GM21786 (cell line): ENCODE measurements at regions not wholly inside any gene's neighbourhood (a gene's known extent, or its start where the extent isn't known, plus 50 kb on each side); places are given as distances from the start of the nearest gene placed in this dataset.

Experiments used
- ATAC-seq: cut with Tn5 transposase; IDR thresholded peaks from one replicate; pipeline ENCODE4 v1.9.1; 2021; ENCODE audit not compliant: unreplicated experiment

DNA sequence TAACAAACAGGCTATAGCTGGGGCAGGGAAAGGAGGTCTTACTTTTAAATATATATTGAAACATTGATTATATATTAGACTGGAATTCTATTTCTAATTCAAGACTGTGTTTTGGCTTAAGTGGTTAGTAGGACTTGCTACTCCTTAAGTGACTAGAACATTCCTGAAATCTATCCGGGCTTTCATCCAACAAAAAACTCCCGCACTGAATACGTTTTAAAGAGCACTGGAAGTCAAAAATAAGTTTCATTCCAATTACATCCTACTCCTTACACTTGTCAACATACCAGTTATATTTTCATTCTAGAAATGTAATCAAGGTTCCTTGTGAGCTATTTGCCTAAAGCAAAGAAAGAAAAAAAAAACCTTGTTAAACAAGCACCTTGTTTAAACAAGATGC, 204.6 kb downstream of the SP3 start:
- no peak for ATAC-seq

DNA sequence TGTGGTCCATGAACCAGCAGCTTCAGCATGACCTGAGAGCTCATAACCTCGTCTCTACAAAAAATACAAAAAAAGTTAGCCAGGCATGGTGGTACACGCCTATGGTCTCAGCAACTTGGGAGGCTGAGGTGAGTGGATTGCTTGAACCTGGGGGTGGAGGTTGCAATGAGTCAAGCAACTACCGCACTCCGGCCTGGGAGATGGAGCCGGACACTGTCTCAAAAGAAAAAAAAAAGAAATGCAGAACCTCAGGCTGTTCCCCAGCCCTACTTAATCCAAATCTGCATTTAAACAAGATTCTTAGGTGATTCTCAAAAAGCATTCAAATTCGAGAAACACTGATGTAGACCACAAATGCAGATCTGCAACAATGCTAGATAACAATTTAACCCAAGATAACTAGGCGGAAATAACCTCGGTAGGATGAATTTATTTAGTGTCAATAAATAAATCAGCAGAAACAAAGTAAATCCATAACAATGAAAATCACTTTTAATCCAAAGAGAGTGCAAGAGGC, 203.5 kb downstream of the SP3 start:
- no peak for ATAC-seq

DNA sequence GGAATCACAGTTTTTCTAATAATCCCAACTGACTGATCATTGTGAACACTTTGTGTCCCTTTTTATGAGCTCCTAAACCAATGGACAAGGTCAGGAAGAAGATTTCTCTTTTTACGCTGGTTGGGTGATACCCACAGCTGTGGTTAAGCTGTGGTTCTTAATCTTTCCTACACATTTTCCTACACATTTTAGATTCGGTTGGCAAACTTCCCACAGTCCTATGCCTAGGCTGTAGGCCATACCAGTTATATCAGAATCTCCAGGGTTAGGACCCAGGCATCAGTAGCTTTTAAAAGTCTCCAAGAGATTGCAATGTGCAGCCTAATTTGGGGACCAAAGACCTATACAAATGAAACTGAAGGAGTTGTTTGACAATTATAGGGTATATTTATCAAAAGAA, 203.0 kb downstream of the SP3 start:
- ATAC-seq, result no peak

DNA sequence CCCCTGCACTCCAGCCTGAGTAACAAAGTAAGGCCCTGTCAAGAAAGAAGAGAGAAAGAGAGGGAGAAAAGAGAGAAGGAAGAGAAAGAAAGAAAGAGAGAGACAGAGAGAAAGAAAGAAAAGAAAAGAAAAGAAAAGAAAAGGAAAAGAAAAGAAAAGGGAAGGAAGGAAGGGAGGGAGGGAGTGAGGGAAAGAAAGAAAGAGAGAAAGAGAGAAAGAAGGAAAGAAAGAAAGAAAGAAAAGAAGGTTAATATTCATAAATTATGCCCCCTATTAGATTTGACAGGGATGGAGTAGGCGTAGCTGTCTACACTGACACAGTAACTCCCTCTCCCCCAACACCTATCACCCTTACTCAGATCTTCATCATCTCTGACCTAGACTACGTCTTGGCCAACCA, 202.3 kb downstream of the SP3 start:
- ATAC-seq, result no peak

DNA sequence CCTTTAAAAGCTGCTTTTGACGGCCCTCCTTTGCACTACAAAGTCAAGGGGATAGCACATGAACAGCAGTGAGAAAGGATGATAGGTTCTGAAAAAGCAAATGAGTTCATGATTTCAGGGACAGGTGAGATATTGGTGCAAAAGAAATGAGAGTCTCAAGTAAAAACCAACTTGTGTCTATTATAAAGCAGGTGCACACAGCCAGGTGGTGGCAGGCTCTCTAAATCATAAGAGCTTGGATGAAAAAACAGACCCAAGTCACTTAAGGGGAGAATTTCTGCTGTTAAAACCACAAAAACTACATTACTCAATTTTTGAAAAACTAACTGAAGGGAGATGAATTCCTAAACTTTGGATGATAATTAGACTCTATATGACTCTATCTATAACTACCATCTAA, 201.5 kb downstream of the SP3 start:
- no peak for ATAC-seq

DNA sequence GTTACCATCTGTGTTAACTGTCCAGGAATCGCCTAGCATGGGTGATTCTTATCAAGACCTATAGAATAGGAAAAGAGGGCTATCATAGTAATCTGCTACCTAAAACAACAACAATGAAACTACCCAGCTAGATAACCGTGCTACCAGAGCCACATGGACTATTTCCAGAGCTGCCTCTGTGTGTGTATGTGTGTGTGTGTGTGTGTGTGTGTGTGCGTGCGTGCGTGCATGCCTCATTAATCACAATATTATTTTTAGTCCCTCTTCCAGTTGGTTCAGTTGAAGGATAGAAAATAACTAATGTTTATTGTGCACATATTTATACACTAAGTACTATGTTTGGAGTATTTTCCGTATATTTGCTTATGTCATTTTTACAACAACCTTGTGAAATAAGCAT, 201.1 kb downstream of the SP3 start:
- no peak for ATAC-seq

DNA sequence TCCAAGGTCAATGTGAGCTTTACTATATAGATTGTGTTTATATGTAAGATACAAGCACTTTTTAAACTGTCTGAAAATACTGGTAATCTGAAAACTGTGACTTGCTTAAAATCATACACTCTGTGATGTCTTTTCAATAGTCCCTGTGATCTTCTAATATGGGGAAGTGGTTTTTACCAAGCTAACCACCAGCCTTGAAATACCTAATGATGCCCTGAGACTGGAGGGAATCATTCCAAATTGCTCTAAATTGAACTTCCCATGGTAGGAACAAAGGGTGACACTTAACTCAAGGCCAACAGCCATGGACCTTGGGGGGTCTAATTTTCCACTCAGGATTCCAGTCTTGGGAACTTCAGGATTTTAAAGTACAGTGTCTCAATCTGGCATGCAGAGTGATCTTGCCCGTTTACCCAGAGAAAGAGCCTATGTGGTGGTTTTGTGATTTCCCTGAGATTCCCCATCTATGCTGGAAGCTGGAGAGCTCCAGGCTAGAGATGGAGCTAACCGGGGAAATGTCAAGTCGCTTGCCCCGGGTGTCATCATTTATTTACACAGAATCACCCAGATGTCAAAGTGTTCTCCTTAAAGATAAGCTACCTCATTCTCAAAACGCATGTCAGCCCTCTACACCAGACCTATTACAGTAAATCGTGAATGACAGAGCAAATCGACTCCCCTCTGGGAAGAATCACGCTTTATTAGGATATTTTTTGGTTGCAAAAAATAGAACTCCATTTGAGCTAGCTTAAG, 198.5 kb downstream of the SP3 start:
- no peak for ATAC-seq

DNA sequence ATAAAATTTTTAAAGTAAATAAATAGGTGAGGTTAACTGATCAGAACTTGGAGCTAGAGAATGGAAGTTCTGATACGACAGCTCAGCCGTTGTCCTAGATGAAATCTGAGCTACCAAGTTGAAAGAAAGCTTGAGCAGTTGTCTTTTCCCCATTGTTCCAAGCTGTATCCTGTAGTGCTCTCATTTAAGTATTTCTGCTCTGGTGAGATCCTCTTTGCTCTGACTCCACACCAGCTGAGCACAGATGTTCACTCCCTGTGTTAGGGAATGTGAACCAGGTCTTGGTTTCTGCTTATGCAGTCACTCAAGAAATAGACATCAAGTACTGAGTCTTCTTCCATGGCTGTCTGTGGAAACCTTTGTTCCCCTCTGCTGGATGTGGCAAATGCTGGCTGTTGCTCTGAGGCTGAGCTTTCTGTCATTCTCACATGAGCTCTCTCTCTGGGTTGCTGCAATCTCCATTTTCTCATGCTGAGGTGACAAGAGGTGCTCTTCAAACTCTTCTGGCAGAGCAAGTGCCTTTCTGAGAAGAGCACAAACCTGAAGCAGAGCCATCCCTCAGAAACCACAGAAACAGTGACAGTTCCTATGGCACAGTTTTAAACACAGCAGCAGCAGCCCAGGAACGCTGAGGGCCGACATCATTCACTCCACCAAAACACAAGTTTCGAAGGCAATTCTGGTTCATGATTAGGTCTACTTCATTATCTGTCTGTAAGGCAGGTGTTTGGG, 194.1 kb downstream of the SP3 start:
- ATAC-seq, result no peak

DNA sequence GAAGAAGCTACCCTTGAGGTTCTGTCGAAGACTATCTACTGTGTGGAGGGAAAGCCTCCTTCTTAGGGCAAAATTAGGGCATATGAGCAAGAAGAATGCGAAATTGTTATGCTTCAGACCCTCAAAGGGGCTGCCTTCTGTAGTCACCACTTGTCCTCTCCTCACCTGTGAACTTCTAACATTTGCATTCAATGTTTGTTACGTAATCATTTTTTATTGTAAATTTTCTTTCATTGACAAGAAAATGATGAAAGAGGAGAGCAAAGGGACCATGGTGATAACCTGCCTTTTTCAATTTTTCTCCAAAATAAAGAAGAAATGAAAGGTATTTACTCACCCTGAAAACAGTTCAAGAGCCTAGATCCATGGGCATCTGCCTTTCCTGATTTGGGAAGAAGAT, 193.0 kb downstream of the SP3 start:
- ATAC-seq, result no peak

DNA sequence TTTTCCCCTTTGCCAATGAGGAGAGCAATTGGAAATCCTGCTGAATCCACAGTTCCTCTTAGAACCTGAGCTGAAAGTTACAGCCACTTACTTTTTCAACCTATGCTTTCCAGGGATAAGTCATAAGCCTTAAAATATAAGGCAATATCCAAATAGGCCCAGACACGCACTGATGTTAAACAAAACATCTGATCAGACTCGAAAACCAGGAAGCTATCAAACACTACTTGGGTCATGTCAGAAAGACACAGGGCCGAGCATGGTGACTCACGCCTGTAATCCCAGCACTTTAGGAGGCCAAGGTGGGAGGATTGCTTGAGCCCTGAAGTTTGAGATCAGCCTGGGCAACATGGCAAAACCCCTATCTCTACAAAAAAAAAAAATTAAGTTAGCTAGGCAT, 192.1 kb downstream of the SP3 start:
- no peak for ATAC-seq

DNA sequence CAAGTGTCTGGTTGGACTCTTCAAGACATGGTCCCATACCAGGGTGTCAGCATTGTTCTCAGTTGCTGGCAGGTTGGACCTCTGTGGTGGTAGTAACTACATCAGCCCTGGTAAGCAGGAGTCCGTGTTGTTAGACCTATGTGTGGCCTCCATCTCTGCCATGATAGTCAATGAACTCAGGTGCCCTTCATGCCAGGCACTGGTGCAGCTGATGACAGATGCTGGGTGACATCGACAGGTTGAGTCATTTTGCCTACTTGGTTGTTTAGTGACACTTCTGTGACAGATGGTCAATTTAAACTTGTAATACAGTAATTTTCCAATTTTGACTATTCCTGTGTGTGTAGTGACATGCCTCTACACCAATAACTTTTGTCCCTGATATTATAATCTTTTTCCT, 189.7 kb downstream of the SP3 start:
- no peak for ATAC-seq

DNA sequence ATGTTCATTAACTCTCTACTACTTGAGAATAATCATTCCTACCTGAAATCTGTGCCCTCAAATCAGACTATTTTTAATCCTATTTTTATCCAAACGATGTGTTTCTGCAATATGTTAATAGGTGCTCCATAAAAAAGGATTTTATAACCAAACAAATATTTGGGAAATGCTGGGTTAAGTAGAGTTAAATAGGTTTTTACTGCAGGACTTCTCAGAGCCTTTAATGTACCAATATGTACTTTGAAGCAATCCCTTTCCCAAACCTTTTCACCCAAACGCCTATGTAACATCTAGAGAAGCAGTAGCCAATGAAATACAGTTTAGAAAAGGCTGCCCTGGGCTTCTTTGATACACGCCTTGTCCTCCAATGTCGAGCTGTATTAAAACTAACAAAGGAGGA, 182.5 kb downstream of the SP3 start:
- no peak for ATAC-seq

DNA sequence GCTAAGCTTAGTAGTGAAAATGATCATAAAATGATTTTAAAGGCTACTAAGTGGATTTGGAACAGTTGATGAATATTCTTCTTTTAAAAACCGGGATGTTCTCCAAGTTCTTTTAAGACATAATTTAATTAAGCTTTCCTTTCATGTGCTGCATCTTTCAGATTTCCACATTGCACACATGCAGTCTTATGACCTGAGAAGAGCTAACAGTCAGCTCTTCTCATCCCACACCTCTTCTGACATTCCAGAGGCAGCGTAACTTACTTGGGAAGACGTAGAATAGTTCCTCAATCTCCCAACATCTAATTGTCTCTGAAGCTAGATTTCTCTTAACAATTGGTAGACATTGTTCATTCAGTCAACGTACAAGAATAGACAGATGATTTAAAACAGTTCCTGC, 181.8 kb downstream of the SP3 start:
- no peak for ATAC-seq

DNA sequence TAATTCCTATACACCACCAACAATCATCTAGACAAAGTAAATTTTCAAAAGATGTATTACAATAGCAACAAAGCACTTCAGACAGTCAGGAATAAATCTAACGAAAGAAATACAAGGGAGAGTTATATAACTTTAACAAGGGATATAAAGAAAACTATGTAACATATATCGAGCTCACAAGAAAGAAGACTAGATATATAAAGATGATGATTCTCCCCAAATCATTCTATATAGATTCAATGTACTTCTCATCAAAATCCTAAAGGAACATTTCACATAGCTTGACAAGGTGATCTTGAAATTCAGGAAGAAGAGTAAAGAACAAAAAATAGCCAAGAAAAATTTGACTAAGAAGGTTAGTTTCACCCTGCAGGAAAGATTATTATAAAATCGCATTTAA, 179.4 kb downstream of the SP3 start:
- ATAC-seq, result no peak

DNA sequence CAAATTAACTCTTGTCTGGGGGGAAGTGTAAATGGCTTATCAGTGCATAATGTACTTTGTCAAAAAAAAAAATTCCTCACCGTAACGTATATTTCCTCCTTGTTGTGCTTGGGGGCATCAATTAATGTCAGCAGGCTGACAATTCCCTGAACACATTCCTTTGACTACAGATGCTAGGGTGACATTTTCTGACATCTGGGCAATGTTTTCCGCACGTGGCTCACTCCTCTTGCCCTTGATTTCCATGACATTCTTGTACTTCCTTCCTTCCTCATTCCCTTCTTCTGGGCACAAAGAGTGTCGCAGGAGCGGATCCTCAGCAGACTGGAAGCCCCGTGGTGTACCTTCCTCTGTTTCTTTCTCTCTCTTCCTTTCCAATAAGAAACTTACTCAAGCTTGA, 173.7 kb downstream of the SP3 start:
- no peak for ATAC-seq

DNA sequence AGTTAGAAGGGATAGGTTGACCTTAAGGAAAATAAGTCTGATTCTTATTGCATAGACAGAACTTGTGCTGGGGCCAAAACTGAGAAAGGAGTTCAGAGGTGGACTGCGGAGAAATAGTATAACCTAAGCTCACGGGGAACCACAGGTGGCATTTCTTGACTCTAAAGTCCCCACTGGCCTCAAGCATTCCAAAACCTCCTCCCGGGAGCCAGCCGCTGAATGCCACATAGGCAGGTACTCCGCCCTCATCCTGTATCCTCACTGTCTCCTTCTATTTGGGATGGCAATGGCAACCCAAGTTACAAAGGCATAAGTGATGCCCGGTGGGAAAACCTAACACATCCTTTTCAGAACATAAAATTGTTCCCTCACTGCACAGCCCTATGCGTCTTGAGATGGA, 173.0 kb downstream of the SP3 start:
- no peak for ATAC-seq

DNA sequence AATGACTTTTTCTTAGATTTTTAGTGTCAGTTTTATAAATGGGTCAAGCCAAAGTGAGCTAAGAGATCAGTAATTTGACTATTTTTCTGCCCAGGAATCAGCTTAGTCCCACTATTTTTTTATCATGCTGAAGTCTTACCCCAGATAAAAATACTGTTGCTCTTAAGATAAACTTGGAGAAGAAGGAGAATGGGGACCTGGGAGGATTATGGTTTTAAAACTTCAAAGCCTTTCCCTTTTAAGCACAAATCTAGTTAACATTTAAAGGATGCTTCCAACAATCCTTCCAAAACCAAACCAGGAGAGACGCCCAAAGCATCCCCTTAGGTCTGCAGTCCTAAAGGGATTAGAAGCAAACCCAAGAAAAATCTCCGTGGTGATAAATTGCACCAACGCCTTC, 172.4 kb downstream of the SP3 start:
- no peak for ATAC-seq

DNA sequence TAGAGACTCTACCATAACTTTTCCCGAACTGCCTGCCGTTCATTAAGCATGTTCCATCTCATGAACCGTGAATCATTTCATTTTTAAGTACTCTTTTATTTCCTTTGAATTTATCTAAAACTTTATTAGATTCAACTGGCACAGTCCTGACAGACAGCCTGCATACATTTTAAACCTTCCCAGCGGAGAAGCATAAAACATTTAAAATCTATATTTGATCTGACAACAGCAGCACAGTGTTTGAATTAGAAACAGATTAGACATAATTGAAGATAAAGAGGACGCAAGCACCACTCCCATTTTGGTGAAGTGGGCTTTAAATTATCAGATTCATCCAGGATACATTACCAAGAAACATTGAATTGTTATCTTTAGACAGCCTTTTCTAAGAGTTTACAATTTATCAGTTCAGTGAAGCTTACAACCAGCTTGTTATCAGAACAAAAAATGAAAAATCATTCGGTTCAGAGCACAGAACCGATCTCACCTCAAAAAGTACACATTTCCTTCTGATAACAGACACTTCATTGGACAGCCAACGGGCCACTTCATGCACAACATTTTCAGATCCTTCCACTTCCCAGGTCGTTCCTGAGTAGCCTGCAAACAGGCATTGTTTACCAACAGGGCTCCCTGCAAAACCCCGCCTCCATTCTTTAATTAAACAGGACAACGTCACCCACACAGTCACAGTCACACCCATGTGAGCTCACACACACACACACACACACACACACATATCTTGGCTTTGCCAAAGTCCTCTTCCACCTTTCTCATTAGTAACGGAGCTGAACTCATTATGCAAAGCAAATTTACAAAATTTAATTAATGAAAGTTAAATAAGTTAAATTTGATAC, 171.2 kb downstream of the SP3 start:
- no peak for ATAC-seq

DNA sequence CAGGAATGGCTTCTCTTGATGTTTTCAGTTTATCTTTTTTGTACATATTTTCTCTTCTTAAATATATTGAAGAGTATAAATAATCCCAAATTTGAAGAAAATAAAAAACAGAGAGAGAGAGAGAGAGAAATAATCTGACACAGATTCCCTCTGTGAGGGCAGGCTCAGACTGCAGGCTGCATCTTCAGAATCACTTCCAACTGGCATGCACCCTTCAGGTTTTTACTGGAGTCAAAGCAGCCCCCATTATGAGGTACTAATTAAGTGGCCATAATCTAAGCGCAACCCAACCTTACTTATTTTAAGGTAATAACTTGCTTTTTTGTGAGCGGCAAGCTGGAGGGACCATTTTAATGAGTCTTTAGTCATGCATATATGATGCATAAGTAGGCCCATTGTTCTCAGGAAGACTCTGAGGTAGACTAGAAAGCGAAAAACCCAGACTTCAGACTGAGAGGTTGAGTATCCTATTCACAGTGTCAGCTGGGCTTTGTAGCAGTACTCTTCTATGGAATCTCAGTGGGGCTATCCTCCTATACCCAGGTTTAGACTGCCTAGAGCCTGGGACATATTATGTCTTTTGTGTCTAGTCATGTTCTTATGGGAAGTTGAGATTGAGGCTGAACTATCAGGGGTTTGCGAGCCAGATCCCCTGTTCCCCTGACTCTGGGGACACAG, 167.4 kb downstream of the SP3 start:
- ATAC-seq, result no peak

DNA sequence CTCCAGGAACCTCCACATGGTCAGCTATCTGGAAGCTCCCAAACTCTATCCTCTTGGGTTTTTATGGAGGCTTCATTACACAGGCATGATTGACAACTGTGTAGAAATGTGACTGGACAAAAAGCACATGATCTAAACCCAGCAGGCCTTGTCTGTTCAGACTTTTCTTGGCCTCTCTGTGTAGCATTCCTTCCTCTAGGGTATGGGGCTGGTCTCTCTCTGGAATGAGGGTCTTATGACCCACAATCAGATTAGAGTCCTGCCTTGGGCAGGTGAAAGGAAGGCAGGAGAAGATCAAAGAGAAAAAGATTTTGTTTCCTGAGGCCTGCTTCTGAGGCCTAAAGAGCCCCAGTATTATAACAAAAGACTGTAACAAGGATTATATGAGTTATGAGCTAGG, 162.7 kb downstream of the SP3 start:
- ATAC-seq, result no peak

DNA sequence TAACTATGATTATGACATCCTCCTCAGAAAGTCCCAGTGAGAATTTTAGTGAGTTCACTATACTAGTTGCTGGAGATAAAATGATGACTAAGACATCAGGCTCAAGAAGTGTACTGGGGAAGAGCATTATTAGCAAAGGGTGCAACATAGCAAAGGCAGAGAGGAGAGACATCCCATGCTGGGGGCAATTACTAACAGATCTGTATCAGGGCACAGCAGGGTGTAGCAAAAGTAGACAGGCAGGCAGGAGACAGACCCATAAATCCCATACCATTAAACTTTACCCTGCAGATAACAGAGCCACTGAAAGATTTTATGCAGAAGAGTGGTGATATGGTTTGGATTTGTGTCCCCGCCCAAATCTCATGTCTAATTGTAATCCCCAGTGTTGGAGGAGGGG, 161.7 kb downstream of the SP3 start:
- ATAC-seq, result no peak
